Neural crest cell (in vitro differentiated cells): ENCODE measurements at regions not wholly inside any gene's neighbourhood (a gene's known extent, or its start where the extent isn't known, plus 50 kb on each side); places are given as distances from the start of the nearest gene placed in this dataset.

Source experiments
- DNase-seq: peaks from one replicate; pipeline ENCODE4 v3.0.0; 2021; ENCODE audit warnings: low read depth, mixed read lengths, low spot score
- H3K27ac Mint-ChIP-seq: one replicate; pipeline ENCODE4 v1.8.0; 2021; ENCODE audit warnings: mild to moderate bottlenecking, mixed read lengths; ENCODE audit not compliant: unreplicated experiment
- H3K27me3 Mint-ChIP-seq: 2 replicates; pipeline ENCODE4 v1.8.0; 2021; ENCODE audit warnings: low read depth, mild to moderate bottlenecking, mixed read lengths
- H3K36me3 Mint-ChIP-seq: 2 replicates; pipeline ENCODE4 v1.8.0; 2021; ENCODE audit warnings: low read depth, mild to moderate bottlenecking, mixed read lengths
- H3K4me1 Mint-ChIP-seq: 2 replicates; pipeline ENCODE4 v1.8.0; 2021; ENCODE audit warnings: mixed read lengths
- H3K4me3 Mint-ChIP-seq: one replicate; pipeline ENCODE4 v1.8.0; 2021; ENCODE audit warnings: mild to moderate bottlenecking, mixed read lengths
- H3K9me3 Mint-ChIP-seq: 2 replicates; pipeline ENCODE4 v1.8.0; 2021; ENCODE audit warnings: mixed read lengths
- CTCF ChIP-seq: fragments of 200-600 bp; sonication (generic); conservative IDR thresholded peaks from 2 replicates; pipeline ENCODE4 v1.5.0; 2021; ENCODE audit warnings: antibody characterized with exemption, mild to moderate bottlenecking

- no peaks in the 10 kb centered on the region for H3K36me3 Mint-ChIP-seq
- no peak overlapping the region for H3K4me3 Mint-ChIP-seq
- no peak overlapping the region for H3K27ac Mint-ChIP-seq
- TF ChIP-seq CTCF = no peak
- DNase-seq = no peak
- H3K4me1 Mint-ChIP-seq = peaks cover 4% of the 10 kb centered on the region
- no peaks in the 10 kb centered on the region for H3K9me3 Mint-ChIP-seq
- peaks cover 51% of the 10 kb centered on the region for H3K27me3 Mint-ChIP-seq
These were observed 74.1 kb upstream of the WNT7B start for GRCh38 chr22:46050916-46051614.

- no peak overlapping the region for H3K4me3 Mint-ChIP-seq
- no peaks in the 10 kb centered on the region for H3K36me3 Mint-ChIP-seq
- no peaks in the 10 kb centered on the region for H3K9me3 Mint-ChIP-seq
- H3K27ac Mint-ChIP-seq = no peak overlapping the region
- peaks cover 45% of the 10 kb centered on the region for H3K27me3 Mint-ChIP-seq
- DNase-seq = no peak
- H3K4me1 Mint-ChIP-seq = peaks cover 4% of the 10 kb centered on the region
- TF ChIP-seq CTCF = no peak
These were observed 74.7 kb upstream of the WNT7B start for GRCh38 chr22:46051646-46052045.

GRCh38 chr22:46052331-46052771, 75.4 kb upstream of the WNT7B start:
- H3K9me3 Mint-ChIP-seq = no peaks in the 10 kb centered on the region
- no peak overlapping the region for H3K4me3 Mint-ChIP-seq
- no peak for TF ChIP-seq CTCF
- DNase-seq = no peak
- H3K27me3 Mint-ChIP-seq = peaks cover 38% of the 10 kb centered on the region
- no peak overlapping the region for H3K27ac Mint-ChIP-seq
- no peaks in the 10 kb centered on the region for H3K36me3 Mint-ChIP-seq
- H3K4me1 Mint-ChIP-seq = peaks cover 4% of the 10 kb centered on the region

GRCh38 chr22:46052801-46053562, 76.0 kb upstream of the WNT7B start:
- H3K9me3 Mint-ChIP-seq = no peaks in the 10 kb centered on the region
- H3K27ac Mint-ChIP-seq = no peak overlapping the region

GRCh38 chr22:46053563-46054090, 76.7 kb upstream of the WNT7B start:
- peaks cover 4% of the 10 kb centered on the region for H3K4me1 Mint-ChIP-seq
- H3K27ac Mint-ChIP-seq = no peak overlapping the region
- DNase-seq = no peak
- H3K9me3 Mint-ChIP-seq = no peaks in the 10 kb centered on the region
- no peak for TF ChIP-seq CTCF
- no peak overlapping the region for H3K4me3 Mint-ChIP-seq
- peaks cover 29% of the 10 kb centered on the region for H3K27me3 Mint-ChIP-seq
- no peaks in the 10 kb centered on the region for H3K36me3 Mint-ChIP-seq

More at GRCh38 chr22:46052801-46053562, 76.0 kb upstream of the WNT7B start:
- H3K4me1 Mint-ChIP-seq = peaks cover 4% of the 10 kb centered on the region
- no peak for TF ChIP-seq CTCF
- DNase-seq = no peak
- peaks cover 34% of the 10 kb centered on the region for H3K27me3 Mint-ChIP-seq
- H3K4me3 Mint-ChIP-seq = no peak overlapping the region
- H3K36me3 Mint-ChIP-seq = no peaks in the 10 kb centered on the region
